WI38 (cell line): ENCODE measurements at regions not wholly inside any gene's neighbourhood (a gene's known extent, or its start where the extent isn't known, plus 50 kb on each side); places are given as distances from the start of the nearest gene placed in this dataset.

Experiments
- H3K4me3 ChIP-seq: 2 replicates; pipeline ENCODE4 v1.5.1; 2011; ENCODE audit warnings: low read depth, mild to moderate bottlenecking, control low read depth, low read length
- TF ChIP-seq, protein P1 (sequence below): IDR thresholded peaks from 2 replicates; pipeline ENCODE4 v1.5.1; 2012; ENCODE audit warnings: low read depth, mild to moderate bottlenecking, control low read depth, low read length

DNA sequence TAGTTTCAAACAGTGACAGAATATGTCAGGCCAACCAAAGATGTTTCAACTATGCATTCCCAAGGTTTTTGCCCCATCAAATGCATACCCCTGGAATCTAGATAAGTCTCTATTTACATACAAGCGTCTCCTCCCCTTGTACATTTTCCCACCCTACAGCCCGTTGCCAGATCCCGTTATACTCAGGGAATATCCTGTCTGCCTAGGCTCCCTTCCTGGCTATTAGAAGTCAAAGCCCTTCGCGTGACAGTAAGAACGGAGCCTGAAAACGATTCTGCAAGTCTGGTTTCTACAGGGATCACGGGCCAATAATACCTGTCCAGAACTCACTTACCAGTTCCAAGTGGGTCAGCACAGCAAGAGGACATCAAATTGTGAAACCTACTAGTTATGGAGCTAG lies 134.8 kb downstream of the LACC1 start:
- H3K4me3 ChIP-seq = no peak overlapping the region
- TF ChIP-seq, protein P1, sequence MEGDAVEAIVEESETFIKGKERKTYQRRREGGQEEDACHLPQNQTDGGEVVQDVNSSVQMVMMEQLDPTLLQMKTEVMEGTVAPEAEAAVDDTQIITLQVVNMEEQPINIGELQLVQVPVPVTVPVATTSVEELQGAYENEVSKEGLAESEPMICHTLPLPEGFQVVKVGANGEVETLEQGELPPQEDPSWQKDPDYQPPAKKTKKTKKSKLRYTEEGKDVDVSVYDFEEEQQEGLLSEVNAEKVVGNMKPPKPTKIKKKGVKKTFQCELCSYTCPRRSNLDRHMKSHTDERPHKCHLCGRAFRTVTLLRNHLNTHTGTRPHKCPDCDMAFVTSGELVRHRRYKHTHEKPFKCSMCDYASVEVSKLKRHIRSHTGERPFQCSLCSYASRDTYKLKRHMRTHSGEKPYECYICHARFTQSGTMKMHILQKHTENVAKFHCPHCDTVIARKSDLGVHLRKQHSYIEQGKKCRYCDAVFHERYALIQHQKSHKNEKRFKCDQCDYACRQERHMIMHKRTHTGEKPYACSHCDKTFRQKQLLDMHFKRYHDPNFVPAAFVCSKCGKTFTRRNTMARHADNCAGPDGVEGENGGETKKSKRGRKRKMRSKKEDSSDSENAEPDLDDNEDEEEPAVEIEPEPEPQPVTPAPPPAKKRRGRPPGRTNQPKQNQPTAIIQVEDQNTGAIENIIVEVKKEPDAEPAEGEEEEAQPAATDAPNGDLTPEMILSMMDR = no peak

DNA sequence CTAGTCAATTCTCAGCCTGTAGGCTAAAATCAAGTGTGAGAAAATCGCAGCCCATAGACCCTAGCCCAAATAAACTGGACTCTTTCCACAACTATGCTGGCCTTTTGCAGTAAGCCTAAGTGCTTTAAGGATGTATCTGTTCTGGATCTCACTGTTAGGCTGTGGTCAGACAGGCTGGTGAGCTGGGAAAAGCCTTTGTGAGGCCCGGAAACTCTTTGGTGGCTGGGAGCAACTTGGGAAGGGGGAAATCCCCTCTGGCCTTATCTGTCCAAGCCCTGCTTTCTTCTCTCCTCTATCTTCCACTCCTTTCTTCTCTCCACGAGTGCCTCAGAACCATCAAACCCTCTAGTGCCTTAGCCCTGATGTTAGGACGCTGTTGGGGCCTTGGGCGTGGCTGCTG lies 135.4 kb downstream of the LACC1 start:
- H3K4me3 ChIP-seq = no peak overlapping the region
- TF ChIP-seq, protein P1 = no peak

DNA sequence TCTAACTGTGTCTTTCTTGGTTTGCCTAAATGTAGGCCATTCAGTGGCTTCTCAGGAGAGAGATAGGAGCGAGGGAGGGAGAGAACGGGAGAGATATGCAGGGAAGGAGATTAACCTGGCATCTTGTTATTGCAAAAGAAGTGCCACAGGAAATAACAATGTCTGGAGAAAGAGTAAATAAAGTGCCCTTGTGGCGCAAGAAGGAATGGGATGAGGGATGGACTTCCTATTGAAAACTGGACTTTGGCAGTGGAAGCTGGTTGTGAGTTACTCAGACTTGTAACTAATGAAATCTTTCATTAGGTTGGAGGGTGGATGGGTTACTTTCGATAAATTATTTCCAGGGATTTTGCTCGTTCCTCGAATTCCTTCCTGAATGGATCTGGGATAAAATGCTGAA lies 136.1 kb downstream of the LACC1 start:
- no peak overlapping the region for H3K4me3 ChIP-seq
- TF ChIP-seq, protein P1 = no peak

DNA sequence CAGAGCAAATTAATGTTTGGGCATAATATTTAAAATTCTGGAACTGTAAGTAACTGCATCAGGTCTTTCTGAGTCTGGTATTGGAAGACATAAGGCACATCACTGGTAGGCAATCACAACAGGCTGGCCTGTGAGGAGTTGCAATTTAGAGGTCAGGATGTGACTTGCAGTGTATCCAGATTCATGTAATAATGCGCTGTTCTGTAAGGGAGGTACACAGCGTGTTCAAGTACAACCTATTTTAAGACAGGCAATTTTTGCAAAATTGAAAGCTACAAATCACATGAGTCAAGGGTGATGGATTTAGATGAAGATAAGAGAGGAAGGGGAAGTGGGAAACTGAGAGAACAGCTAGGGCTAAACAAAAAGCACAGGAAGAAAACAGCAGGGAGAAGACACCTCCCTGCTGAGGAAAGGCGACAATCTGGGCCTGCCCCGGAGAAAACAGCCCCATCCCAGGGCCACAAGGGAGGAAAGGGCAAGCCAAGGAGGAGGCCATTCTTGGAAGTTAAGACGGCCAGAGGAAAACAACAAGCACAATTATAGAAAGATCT lies 138.1 kb downstream of the LACC1 start:
- TF ChIP-seq, protein P1 = no peak

DNA sequence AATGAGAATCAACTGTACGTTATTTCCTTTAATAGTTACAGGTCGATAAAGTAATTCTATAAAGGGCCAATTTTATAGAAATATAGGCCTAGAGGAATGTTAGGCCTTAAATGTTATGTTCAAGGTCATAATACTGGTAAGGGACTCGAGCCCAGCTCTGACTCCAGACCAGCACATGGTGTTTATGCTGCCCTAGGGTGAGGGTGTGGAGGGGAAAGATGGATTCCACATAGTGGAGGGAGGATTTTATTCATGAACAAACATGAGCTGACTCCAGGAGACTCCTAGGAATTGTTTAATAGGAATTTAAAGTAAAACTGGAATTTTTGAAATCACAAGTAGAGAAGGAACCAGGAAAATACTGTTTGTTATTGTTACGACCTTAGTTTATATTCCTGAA lies 139.9 kb downstream of the LACC1 start:
- TF ChIP-seq, protein P1 = no peak
- no peak overlapping the region for H3K4me3 ChIP-seq

More for the DNA sequence above, 138.1 kb downstream of the LACC1 start:
- H3K4me3 ChIP-seq = no peak overlapping the region

DNA sequence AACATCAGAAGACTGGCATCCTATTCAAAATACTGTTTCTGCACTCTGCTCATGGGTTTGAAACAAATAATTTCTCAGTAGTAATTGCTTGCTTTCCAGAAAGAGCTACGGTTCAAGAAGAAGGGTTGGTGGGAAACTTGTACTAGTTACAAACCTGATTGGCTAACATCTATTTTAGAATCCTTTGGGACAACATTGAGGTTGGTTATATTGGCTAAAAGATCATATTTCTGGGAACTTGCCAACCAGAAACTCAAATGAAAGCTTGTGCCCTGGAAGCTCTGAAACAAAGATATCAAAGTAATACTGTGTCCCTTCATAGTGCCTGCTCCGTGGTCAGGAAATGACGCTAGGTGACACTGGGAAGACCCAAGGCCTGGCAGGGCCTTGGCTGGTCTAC lies 141.7 kb downstream of the LACC1 start:
- TF ChIP-seq, protein P1 = no peak
- H3K4me3 ChIP-seq = no peak overlapping the region

DNA sequence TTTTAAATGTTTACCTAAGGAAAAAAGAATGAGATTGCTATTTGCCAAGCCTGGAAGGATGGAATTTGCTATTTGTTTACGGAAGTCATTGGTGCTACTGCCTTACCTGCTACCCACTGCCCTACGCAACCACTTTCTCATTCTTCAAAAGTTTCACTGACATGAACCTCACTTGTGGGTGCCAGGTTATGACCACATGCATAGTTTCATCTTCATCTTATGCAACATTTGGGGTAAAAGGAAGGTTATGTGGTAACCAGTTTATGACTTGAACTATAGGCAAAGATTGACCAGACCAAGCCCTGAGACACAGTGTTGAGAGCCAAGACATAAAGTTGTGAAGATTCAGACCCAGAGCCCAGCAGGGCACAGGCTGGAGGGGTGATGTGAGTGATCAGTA lies 142.5 kb downstream of the LACC1 start:
- H3K4me3 ChIP-seq = no peak overlapping the region
- TF ChIP-seq, protein P1 = no peak
